ENCODE measurements at regions not wholly inside any gene's neighbourhood (a gene's known extent, or its start where the extent isn't known, plus 50 kb on each side); places are given as distances from the start of the nearest gene placed in this dataset.

DNA sequence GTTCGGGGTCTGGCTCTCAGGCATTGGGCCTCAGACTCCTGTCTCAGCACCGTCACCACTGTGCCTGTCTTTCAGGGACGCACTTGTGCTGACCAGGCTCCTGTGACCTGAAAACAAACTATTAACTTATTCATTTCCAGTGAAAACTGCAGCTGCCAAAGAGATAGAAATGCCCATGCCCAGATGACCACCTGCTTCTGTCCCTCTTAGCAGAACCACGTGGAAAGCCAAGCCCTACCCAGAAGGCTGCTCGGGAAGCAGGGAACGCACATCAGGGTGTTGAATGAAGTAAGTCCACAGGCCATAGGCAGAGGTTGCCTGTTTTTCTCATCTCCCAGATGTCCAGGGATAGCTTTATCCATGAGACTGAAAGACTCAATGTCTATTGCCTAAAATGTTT is 219.3 kb downstream of the EBLN2 start:
- TF ChIP-seq, protein P1, sequence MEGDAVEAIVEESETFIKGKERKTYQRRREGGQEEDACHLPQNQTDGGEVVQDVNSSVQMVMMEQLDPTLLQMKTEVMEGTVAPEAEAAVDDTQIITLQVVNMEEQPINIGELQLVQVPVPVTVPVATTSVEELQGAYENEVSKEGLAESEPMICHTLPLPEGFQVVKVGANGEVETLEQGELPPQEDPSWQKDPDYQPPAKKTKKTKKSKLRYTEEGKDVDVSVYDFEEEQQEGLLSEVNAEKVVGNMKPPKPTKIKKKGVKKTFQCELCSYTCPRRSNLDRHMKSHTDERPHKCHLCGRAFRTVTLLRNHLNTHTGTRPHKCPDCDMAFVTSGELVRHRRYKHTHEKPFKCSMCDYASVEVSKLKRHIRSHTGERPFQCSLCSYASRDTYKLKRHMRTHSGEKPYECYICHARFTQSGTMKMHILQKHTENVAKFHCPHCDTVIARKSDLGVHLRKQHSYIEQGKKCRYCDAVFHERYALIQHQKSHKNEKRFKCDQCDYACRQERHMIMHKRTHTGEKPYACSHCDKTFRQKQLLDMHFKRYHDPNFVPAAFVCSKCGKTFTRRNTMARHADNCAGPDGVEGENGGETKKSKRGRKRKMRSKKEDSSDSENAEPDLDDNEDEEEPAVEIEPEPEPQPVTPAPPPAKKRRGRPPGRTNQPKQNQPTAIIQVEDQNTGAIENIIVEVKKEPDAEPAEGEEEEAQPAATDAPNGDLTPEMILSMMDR (IDR thresholded peaks at IDR 0.05), result no peak
- no peak for TF ChIP-seq EP300 (IDR thresholded peaks at IDR 0.05)
